B cell (primary cell): ENCODE measurements at regions not wholly inside any gene's neighbourhood (a gene's known extent, or its start where the extent isn't known, plus 50 kb on each side); places are given as distances from the start of the nearest gene placed in this dataset.

Experiments
- ATAC-seq: fragments of 200-7000 bp; cut with Tn5 transposase; one replicate; pipeline ENCODE4 v1.10.0; 2021; ENCODE audit warnings: low read depth, mild to moderate bottlenecking, moderate number of reproducible peaks, moderate library complexity
- CTCF ChIA-PET: fragments of 350-600 bp; sonication (Branson Sonifier 250); formaldehyde crosslinking; loops from one replicate; lab custom pipeline; 2021; ENCODE audit warnings: antibody characterized with exemption, inconsistent platforms; lab: Charles Lee
- POLR2A ChIA-PET: fragments of 350-600 bp; sonication (Branson Sonifier 250); formaldehyde crosslinking; loops from one replicate; lab custom pipeline; 2021; ENCODE audit warnings: antibody characterized with exemption; lab: Charles Lee
- DNase-seq: peaks from one replicate; pipeline ENCODE4 v3.0.0; 2013
- H2AFZ ChIP-seq: 2 replicates; pipeline ENCODE4 v1.6.1; 2012; ENCODE audit warnings: mild to moderate bottlenecking, low read depth, low read length; ENCODE audit not compliant: insufficient read depth, poor library complexity, severe bottlenecking
- H3K27ac ChIP-seq, 2 donors: 1 replicate in 1 of 2; 2 replicates in 1 of 2; pipeline ENCODE4 v1.5.1; 2012 to 2013; ENCODE audit warnings: low read length in 2 of 2, mild to moderate bottlenecking in 2 of 2, moderate library complexity in 1 of 2
- H3K27me3 ChIP-seq, 4 experiments: fragments of 200-600 bp in 1 of 4; sonication (generic) in 1 of 4; replicated peaks in 1 of 4; 1 replicate in 2 of 4; 2 replicates in 2 of 4; pipeline versions ENCODE4 v1.6.1 to v1.7.0; 2013 to 2016; ENCODE audit warnings: low read length in 3 of 4, mild to moderate bottlenecking in 2 of 4, mixed read lengths in 1 of 4, moderate library complexity in 1 of 4; ENCODE audit not compliant: insufficient read depth in 4 of 4, control insufficient read depth in 3 of 4; ENCODE audit errors: control extremely low read depth in 1 of 4
- H3K36me3 ChIP-seq, 2 experiments: replicated peaks in 1 of 2; 1 replicate in 1 of 2; 2 replicates in 1 of 2; pipeline versions ENCODE4 v1.6.1 to v1.7.1; 2013; ENCODE audit warnings: low read length in 1 of 2; ENCODE audit not compliant: insufficient read depth in 2 of 2, control insufficient read depth in 1 of 2; ENCODE audit errors: control extremely low read depth in 1 of 2, extremely low read depth in 1 of 2
- H3K4me1 ChIP-seq, 2 donors: fragments of 200-600 bp in 1 of 2; sonication (generic) in 1 of 2; 1 replicate in 1 of 2; 2 replicates in 1 of 2; pipeline versions ENCODE4 v1.5.1 to v1.6.1; 2013 to 2017; ENCODE audit warnings: low read length in 2 of 2; ENCODE audit not compliant: control insufficient read depth in 2 of 2, insufficient read depth in 2 of 2
- H3K4me2 ChIP-seq: replicated peaks from 2 replicates; pipeline ENCODE3; 2012; ENCODE audit warnings: mild to moderate bottlenecking, low read depth, low read length; ENCODE audit not compliant: poor library complexity, severe bottlenecking
- H3K4me3 ChIP-seq, 5 experiments: fragments of 200-600 bp in 1 of 5; sonication (generic) in 1 of 5; 1 replicate in 3 of 5; 2 replicates in 2 of 5; pipeline versions ENCODE4 v1.5.1 to v1.7.0; 2011 to 2016; ENCODE audit warnings: low read length in 4 of 5, mild to moderate bottlenecking in 4 of 5, low read depth in 2 of 5, control low read depth in 1 of 5, moderate library complexity in 1 of 5; ENCODE audit not compliant: insufficient read depth in 1 of 5; ENCODE audit errors: control extremely low read depth in 1 of 5, extremely low read depth in 1 of 5
- H3K79me2 ChIP-seq: fragments of 200-600 bp; sonication (generic); one replicate; pipeline ENCODE4 v1.6.0; 2016; ENCODE audit warnings: low read length; ENCODE audit not compliant: control insufficient read depth, insufficient read depth
- H3K9ac ChIP-seq: fragments of 200-600 bp; sonication (generic); 2 replicates; pipeline ENCODE4 v1.6.1; 2017; ENCODE audit warnings: mild to moderate bottlenecking, low read length, moderate library complexity
- H3K9me3 ChIP-seq, 3 donors: one replicate each; pipeline versions ENCODE4 v1.6.1 to v1.7.1; 2013; ENCODE audit warnings: low read length in 2 of 3; ENCODE audit not compliant: control insufficient read depth in 2 of 3, insufficient read depth in 1 of 3; ENCODE audit errors: control extremely low read depth in 1 of 3
- H4K20me1 ChIP-seq: 2 replicates; pipeline ENCODE4 v1.6.0; 2012; ENCODE audit warnings: mild to moderate bottlenecking, low read length; ENCODE audit not compliant: insufficient read depth, control insufficient read depth, poor library complexity, severe bottlenecking
- H3K27ac Mint-ChIP-seq: one replicate; pipeline ENCODE4 v1.8.0; 2021; ENCODE audit warnings: mixed read lengths
- H3K27me3 Mint-ChIP-seq: one replicate; pipeline ENCODE4 v1.8.0; 2021; ENCODE audit warnings: mixed read lengths
- H3K4me1 Mint-ChIP-seq: one replicate; pipeline ENCODE4 v1.8.0; 2021; ENCODE audit warnings: mixed read lengths
- H3K4me3 Mint-ChIP-seq: one replicate; pipeline ENCODE4 v1.8.0; 2021; ENCODE audit warnings: mixed read lengths
- H3K9me3 Mint-ChIP-seq: one replicate; pipeline ENCODE4 v1.8.0; 2022; ENCODE audit warnings: mixed read lengths; ENCODE audit not compliant: insufficient read depth
- EZH2 ChIP-seq: IDR thresholded peaks from 2 replicates; pipeline ENCODE4 v1.6.1; 2012; ENCODE audit warnings: borderline replicate concordance, low read depth, mild to moderate bottlenecking, moderate library complexity, low read length; ENCODE audit not compliant: insufficient read depth, poor library complexity, severe bottlenecking
- WGBS: methylation state at CpG from one replicate; pipeline ENCODE4 v1.1.5; 2013; ENCODE audit warnings: missing lambda C conversion rate; ENCODE audit not compliant: insufficient coverage; 5-methylcytosine and 5-hydroxymethylcytosine counted together
- intact Hi-C: fragments of 100-400 bp; cut with micrococcal nuclease; formaldehyde crosslinking; loops from one replicate; pipeline ENCODE4 v1.10.0; 2022
- TF ChIP-seq, protein P1 (sequence below): fragments of 200-600 bp; IDR thresholded peaks from one replicate; pipeline ENCODE4 v1.8.0; 2022; ENCODE audit warnings: antibody characterized with exemption, mild to moderate bottlenecking

DNA sequence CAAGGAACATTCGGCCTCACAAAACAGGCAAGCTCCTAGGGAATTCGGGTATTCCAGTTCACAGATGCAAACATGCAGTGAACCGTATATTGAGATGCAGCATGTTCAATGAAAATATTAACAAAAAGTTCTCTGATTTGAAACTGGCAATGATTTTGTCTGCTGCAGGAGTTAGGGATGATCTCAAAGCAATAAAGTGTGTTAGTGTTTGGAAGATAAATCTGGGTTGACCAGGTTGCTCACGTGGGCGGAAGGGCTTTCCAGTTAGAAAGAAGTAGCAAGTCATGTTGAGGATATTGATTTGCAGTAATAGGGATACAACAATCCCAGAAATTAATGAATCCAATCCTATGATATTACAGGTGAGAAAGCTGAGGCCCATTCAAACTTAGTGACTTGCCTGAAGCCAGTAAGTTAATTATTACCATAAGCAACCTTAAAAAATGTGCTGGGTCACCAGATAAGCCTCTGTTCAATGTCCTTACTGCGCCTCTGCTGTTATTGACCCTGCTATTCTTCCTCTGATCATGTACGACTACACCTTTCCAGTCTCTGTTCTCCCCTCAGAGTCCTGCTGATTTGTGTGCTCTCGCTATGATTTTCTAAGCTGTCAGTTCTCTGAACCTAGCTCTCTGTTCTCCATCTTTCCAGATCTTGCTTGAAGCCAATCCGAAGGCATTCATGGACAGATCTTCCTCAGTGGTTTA, 370.8 kb downstream of the DSEL start:
- no peaks in the 10 kb centered on the region for H3K27me3 Mint-ChIP-seq
- H2AFZ ChIP-seq = no peak overlapping the region
- no peaks in the 10 kb centered on the region for H3K4me1 ChIP-seq
- no peak overlapping the region for H3K4me3 ChIP-seq
- no peak for DNase-seq
- 93% methylated on average over 5 of the region's 9 CpGs for WGBS
- no peak overlapping the region for H3K4me2 ChIP-seq
- H3K27ac Mint-ChIP-seq = no peak overlapping the region
- H3K27me3 ChIP-seq = no peaks in the 10 kb centered on the region
- no peaks in the 10 kb centered on the region for H3K9me3 ChIP-seq
- H3K79me2 ChIP-seq = no peaks in the 10 kb centered on the region
- ATAC-seq = no peak
- no peaks in the 10 kb centered on the region for H3K9me3 Mint-ChIP-seq
- no peak overlapping the region for H3K9ac ChIP-seq
- ChIA-PET CTCF (no interaction called here), POLR2A (no interaction called here)
- TF ChIP-seq, protein P1, sequence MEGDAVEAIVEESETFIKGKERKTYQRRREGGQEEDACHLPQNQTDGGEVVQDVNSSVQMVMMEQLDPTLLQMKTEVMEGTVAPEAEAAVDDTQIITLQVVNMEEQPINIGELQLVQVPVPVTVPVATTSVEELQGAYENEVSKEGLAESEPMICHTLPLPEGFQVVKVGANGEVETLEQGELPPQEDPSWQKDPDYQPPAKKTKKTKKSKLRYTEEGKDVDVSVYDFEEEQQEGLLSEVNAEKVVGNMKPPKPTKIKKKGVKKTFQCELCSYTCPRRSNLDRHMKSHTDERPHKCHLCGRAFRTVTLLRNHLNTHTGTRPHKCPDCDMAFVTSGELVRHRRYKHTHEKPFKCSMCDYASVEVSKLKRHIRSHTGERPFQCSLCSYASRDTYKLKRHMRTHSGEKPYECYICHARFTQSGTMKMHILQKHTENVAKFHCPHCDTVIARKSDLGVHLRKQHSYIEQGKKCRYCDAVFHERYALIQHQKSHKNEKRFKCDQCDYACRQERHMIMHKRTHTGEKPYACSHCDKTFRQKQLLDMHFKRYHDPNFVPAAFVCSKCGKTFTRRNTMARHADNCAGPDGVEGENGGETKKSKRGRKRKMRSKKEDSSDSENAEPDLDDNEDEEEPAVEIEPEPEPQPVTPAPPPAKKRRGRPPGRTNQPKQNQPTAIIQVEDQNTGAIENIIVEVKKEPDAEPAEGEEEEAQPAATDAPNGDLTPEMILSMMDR = no peak
- TF ChIP-seq EZH2 = no peak
- H4K20me1 ChIP-seq = no peaks in the 10 kb centered on the region
- no peaks in the 10 kb centered on the region for H3K4me1 Mint-ChIP-seq
- no peak overlapping the region for H3K27ac ChIP-seq
- H3K36me3 ChIP-seq = no peaks in the 10 kb centered on the region
- intact Hi-C loops = no loop called here
- no peak overlapping the region for H3K4me3 Mint-ChIP-seq

- Histone ChIP-seq H3K27ac (no peak overlapping the region), H2AFZ (no peak overlapping the region), H3K4me3 (no peak overlapping the region), H3K4me1 (no peaks in the 10 kb centered on the region), H3K4me2 (no peak overlapping the region), H3K9me3 (no peaks in the 10 kb centered on the region), H3K36me3 (no peaks in the 10 kb centered on the region), H4K20me1 (no peaks in the 10 kb centered on the region), H3K79me2 (no peaks in the 10 kb centered on the region), H3K9ac (no peak overlapping the region), H3K27me3 (no peaks in the 10 kb centered on the region)
- ChIA-PET POLR2A (no interaction called here), CTCF (no interaction called here)
- no peak for DNase-seq
- TF ChIP-seq EZH2 = no peak
- TF ChIP-seq, protein P1 = no peak
- Mint-ChIP-seq H3K27ac (no peak overlapping the region), H3K4me1 (no peaks in the 10 kb centered on the region), H3K9me3 (no peaks in the 10 kb centered on the region), H3K27me3 (no peaks in the 10 kb centered on the region), H3K4me3 (no peak overlapping the region)
- no CpG with 5 or more reads among the region's 4 CpGs for WGBS
- ATAC-seq = no peak
- intact Hi-C loops = no loop called here
Observed at GRCh38 chr18:67144329-67144728, 372.2 kb downstream of the DSEL start.
